ENCODE measurements at regions not wholly inside any gene's neighbourhood (a gene's known extent, or its start where the extent isn't known, plus 50 kb on each side); places are given as distances from the start of the nearest gene placed in this dataset.

DNA sequence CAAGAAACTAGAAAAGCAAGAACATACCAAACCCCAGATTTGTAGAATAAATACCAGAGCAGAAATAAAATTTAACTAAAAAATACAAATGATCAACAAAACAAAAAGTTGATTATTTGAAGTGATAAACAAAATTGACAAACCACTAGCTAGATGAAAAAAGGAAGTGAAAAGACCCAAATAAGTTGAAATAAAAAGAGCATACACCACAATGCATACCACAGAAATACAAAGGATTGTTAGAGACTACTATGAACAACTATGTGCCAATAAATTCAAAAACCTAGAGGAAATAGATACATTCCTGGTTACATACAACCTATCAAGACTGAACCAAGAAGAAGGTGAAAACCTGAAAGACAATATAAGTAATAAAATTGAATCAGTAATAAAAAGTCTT, 333.4 kb downstream of the SH2D4B start (continued):
- TF ChIP-seq, protein P1, sequence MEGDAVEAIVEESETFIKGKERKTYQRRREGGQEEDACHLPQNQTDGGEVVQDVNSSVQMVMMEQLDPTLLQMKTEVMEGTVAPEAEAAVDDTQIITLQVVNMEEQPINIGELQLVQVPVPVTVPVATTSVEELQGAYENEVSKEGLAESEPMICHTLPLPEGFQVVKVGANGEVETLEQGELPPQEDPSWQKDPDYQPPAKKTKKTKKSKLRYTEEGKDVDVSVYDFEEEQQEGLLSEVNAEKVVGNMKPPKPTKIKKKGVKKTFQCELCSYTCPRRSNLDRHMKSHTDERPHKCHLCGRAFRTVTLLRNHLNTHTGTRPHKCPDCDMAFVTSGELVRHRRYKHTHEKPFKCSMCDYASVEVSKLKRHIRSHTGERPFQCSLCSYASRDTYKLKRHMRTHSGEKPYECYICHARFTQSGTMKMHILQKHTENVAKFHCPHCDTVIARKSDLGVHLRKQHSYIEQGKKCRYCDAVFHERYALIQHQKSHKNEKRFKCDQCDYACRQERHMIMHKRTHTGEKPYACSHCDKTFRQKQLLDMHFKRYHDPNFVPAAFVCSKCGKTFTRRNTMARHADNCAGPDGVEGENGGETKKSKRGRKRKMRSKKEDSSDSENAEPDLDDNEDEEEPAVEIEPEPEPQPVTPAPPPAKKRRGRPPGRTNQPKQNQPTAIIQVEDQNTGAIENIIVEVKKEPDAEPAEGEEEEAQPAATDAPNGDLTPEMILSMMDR (IDR thresholded peaks at IDR 0.05; ENCODE audit: control extremely low read depth in 1 of 3, insufficient read depth in 1 of 3, low read depth in 1 of 3, low read length in 3 of 3): no peak
- TF ChIP-seq RAD21 (IDR thresholded peaks at IDR 0.05 in 1 of 2, conservative IDR thresholded peaks at IDR 0.05 in 1 of 2; ENCODE audit: low read depth in 2 of 2, low read length in 2 of 2): no peak
- TF ChIP-seq TBP (IDR thresholded peaks at IDR 0.05; ENCODE audit: low read depth, low read length): no peak
- no peak for TF ChIP-seq NRF1 (IDR thresholded peaks at IDR 0.05; ENCODE audit: low read depth, low read length)
